ENCODE measurements at regions not wholly inside any gene's neighbourhood (a gene's known extent, or its start where the extent isn't known, plus 50 kb on each side); places are given as distances from the start of the nearest gene placed in this dataset.

DNA sequence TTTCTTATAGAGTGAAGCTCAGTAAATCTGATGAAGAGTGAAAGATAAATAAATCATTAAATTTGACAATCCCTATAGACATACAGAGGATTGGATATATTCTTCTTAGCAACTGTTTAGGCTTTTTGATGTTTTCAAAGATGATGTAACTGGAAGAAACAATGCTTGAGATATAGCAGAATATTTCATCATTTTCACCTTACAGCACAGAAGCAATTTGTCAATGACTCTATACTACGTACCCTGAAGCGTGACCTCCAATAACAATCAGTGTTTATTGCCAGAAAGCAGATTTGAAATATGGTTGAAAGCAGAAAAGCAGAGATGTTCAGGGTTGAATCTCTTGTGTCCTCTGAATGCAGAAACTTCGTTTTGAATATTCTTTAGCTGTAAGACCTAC lies 228.4 kb downstream of the DTHD1 start:
- no peaks in the 10 kb centered on the region for H3K79me2 ChIP-seq (ENCODE audit: insufficient read depth, low read length)
- no peak for DNase-seq (ENCODE audit: low read depth)
- Mint-ChIP-seq H3K4me1 (ENCODE audit: low read depth, unreplicated experiment) (no peaks in the 10 kb centered on the region), H3K27me3 (ENCODE audit: low read depth, unreplicated experiment) (no peaks in the 10 kb centered on the region), H3K27ac (ENCODE audit: unreplicated experiment) (no peak overlapping the region), H3K9me3 (ENCODE audit: unreplicated experiment) (no peaks in the 10 kb centered on the region), H3K36me3 (ENCODE audit: low read depth, unreplicated experiment) (no peaks in the 10 kb centered on the region), H3K4me3 (ENCODE audit: unreplicated experiment) (no peak overlapping the region)
- no peak overlapping the region for H2AFZ ChIP-seq (ENCODE audit: low read depth, low read length)
- no peak overlapping the region for H3K4me3 ChIP-seq (ENCODE audit: insufficient read depth, low read depth, low read length)
- H4K20me1 ChIP-seq (ENCODE audit: insufficient read depth, low read length), result no peaks in the 10 kb centered on the region
- no peaks in the 10 kb centered on the region for H3K36me3 ChIP-seq (ENCODE audit: insufficient read depth, low read length)
- no peak for FAIRE-seq
- no peak for TF ChIP-seq EZH2 (IDR thresholded peaks at IDR 0.05; ENCODE audit: insufficient read depth, low read length)
- TF ChIP-seq, protein P1, sequence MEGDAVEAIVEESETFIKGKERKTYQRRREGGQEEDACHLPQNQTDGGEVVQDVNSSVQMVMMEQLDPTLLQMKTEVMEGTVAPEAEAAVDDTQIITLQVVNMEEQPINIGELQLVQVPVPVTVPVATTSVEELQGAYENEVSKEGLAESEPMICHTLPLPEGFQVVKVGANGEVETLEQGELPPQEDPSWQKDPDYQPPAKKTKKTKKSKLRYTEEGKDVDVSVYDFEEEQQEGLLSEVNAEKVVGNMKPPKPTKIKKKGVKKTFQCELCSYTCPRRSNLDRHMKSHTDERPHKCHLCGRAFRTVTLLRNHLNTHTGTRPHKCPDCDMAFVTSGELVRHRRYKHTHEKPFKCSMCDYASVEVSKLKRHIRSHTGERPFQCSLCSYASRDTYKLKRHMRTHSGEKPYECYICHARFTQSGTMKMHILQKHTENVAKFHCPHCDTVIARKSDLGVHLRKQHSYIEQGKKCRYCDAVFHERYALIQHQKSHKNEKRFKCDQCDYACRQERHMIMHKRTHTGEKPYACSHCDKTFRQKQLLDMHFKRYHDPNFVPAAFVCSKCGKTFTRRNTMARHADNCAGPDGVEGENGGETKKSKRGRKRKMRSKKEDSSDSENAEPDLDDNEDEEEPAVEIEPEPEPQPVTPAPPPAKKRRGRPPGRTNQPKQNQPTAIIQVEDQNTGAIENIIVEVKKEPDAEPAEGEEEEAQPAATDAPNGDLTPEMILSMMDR (IDR thresholded peaks at IDR 0.05; ENCODE audit: insufficient read depth, low read depth, low read length), result no peak
- H3K27ac ChIP-seq (ENCODE audit: low read depth, low read length), result no peak overlapping the region
- no peaks in the 10 kb centered on the region for H3K4me1 ChIP-seq (ENCODE audit: insufficient read depth, low read length)
- no peak overlapping the region for H3K9ac ChIP-seq (ENCODE audit: low read length)
- no peaks in the 10 kb centered on the region for H3K27me3 ChIP-seq (ENCODE audit: insufficient read depth, low read length)
- H3K4me2 ChIP-seq (ENCODE audit: low read length), result no peak overlapping the region
- H3K9me3 ChIP-seq (ENCODE audit: insufficient read depth, low read depth, low read length), result no peaks in the 10 kb centered on the region

DNA sequence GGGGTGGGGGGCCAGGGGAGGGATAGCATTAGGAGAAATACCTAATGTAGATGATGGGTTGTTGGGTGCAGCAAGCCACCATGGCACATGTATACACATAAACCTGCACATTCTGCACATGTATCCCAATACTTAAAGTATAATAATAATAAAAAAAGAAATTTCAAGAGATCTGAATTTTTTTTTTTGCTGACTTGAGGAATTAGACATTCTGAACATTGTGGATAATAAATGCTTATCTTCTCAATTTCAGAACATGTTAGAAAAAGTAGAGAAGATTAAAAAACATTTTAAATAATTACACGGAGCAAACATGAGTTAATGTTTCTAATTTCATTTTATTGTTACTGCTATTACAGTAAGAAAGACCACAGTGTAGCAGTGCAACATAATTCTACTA lies 230.4 kb downstream of the DTHD1 start:
- Mint-ChIP-seq H3K27ac (ENCODE audit: unreplicated experiment) (no peak overlapping the region), H3K4me1 (ENCODE audit: low read depth, unreplicated experiment) (no peaks in the 10 kb centered on the region), H3K36me3 (ENCODE audit: low read depth, unreplicated experiment) (no peaks in the 10 kb centered on the region), H3K9me3 (ENCODE audit: unreplicated experiment) (no peaks in the 10 kb centered on the region), H3K4me3 (ENCODE audit: unreplicated experiment) (no peak overlapping the region), H3K27me3 (ENCODE audit: low read depth, unreplicated experiment) (no peaks in the 10 kb centered on the region)
- no peak overlapping the region for H3K9ac ChIP-seq (ENCODE audit: low read length)
- H3K79me2 ChIP-seq (ENCODE audit: insufficient read depth, low read length), result no peaks in the 10 kb centered on the region
- no peak overlapping the region for H3K4me3 ChIP-seq (ENCODE audit: insufficient read depth, low read depth, low read length)
- DNase-seq (ENCODE audit: low read depth), result no peak
- TF ChIP-seq, protein P1 (IDR thresholded peaks at IDR 0.05; ENCODE audit: insufficient read depth, low read depth, low read length), result no peak
- no peak for TF ChIP-seq EZH2 (IDR thresholded peaks at IDR 0.05; ENCODE audit: insufficient read depth, low read length)
- no peak overlapping the region for H2AFZ ChIP-seq (ENCODE audit: low read depth, low read length)
- no peak overlapping the region for H3K4me2 ChIP-seq (ENCODE audit: low read length)
- H3K27me3 ChIP-seq (ENCODE audit: insufficient read depth, low read length), result no peaks in the 10 kb centered on the region
- H3K9me3 ChIP-seq (ENCODE audit: insufficient read depth, low read depth, low read length), result no peaks in the 10 kb centered on the region
- no peaks in the 10 kb centered on the region for H3K4me1 ChIP-seq (ENCODE audit: insufficient read depth, low read length)
- no peak overlapping the region for H3K27ac ChIP-seq (ENCODE audit: low read depth, low read length)
- no peaks in the 10 kb centered on the region for H4K20me1 ChIP-seq (ENCODE audit: insufficient read depth, low read length)
- no peak for FAIRE-seq
- no peaks in the 10 kb centered on the region for H3K36me3 ChIP-seq (ENCODE audit: insufficient read depth, low read length)

DNA sequence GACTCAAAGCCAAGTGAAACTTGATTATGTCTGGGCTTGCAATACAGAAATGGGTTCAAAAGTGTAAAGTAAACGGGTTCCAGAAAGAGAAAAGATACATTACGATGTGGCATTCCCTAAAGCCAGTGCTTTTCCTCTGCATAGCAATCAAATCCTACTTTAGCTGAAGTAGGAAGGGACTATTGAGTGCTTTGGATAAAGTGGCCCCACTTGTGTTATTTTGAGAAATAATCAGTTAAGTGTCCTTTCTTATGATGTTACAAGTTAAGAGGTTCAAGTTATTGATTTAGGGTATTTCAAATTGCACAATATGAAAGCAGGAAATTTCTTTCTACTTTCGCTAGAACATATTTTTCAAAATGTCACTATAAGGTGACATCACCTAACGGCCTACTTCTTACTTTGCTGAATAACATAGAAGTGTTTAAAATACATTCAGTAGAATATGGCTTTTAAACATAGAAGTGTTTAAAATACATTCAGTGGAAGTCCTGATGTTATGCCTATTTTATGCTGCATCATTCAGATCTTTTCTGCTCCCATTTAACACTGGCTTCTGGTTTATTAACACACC lies 235.2 kb downstream of the DTHD1 start:
- H4K20me1 ChIP-seq (ENCODE audit: insufficient read depth, low read length), result no peaks in the 10 kb centered on the region
- no peak overlapping the region for H3K9ac ChIP-seq (ENCODE audit: low read length)
- H3K4me3 Mint-ChIP-seq (ENCODE audit: unreplicated experiment), result no peak overlapping the region
- H3K4me2 ChIP-seq (ENCODE audit: low read length), result no peak overlapping the region
- no peaks in the 10 kb centered on the region for H3K9me3 ChIP-seq (ENCODE audit: insufficient read depth, low read depth, low read length)
- no peaks in the 10 kb centered on the region for H3K4me1 ChIP-seq (ENCODE audit: insufficient read depth, low read length)
- H3K9me3 Mint-ChIP-seq (ENCODE audit: unreplicated experiment), result peaks cover 4% of the 10 kb centered on the region
- H3K4me3 ChIP-seq (ENCODE audit: insufficient read depth, low read depth, low read length), result no peak overlapping the region
- DNase-seq (ENCODE audit: low read depth), result no peak
- no peak overlapping the region for H2AFZ ChIP-seq (ENCODE audit: low read depth, low read length)
- no peaks in the 10 kb centered on the region for H3K27me3 ChIP-seq (ENCODE audit: insufficient read depth, low read length)
- no peaks in the 10 kb centered on the region for H3K36me3 Mint-ChIP-seq (ENCODE audit: low read depth, unreplicated experiment)
- no peak for FAIRE-seq
- TF ChIP-seq EZH2 (IDR thresholded peaks at IDR 0.05; ENCODE audit: insufficient read depth, low read length), result no peak
- TF ChIP-seq, protein P1 (IDR thresholded peaks at IDR 0.05; ENCODE audit: insufficient read depth, low read depth, low read length), result no peak
- H3K27me3 Mint-ChIP-seq (ENCODE audit: low read depth, unreplicated experiment), result no peaks in the 10 kb centered on the region
- no peaks in the 10 kb centered on the region for H3K4me1 Mint-ChIP-seq (ENCODE audit: low read depth, unreplicated experiment)
- no peak overlapping the region for H3K27ac Mint-ChIP-seq (ENCODE audit: unreplicated experiment)
- H3K27ac ChIP-seq (ENCODE audit: low read depth, low read length), result no peak overlapping the region
- H3K36me3 ChIP-seq (ENCODE audit: insufficient read depth, low read length), result no peaks in the 10 kb centered on the region
- H3K79me2 ChIP-seq (ENCODE audit: insufficient read depth, low read length), result no peaks in the 10 kb centered on the region
